GM21515 (cell line): ENCODE measurements at regions not wholly inside any gene's neighbourhood (a gene's known extent, or its start where the extent isn't known, plus 50 kb on each side); places are given as distances from the start of the nearest gene placed in this dataset.
A peak's percentile ranks its signal among the peaks of the same experiment; 100 is the strongest.
"Not testable (repeated sequence)": the region's sequence is repeated elsewhere in the genome, so short reads cannot be mapped to it uniquely, and the experiment has no call there.

ENCODE experiments used
- ATAC-seq: cut with Tn5 transposase; IDR thresholded peaks from one replicate; pipeline ENCODE4 v1.9.1; 2021; ENCODE audit not compliant: unreplicated experiment

- no peak for ATAC-seq
Measured at GRCh38 chr1:228846952-228847351, 111.7 kb downstream of the RHOU start.

- not testable (repeated sequence) for ATAC-seq
Measured at GRCh38 chr1:228847451-228847850, 112.2 kb downstream of the RHOU start.

- ATAC-seq = no peak
Measured at GRCh38 chr1:228848406-228848805, 113.1 kb downstream of the RHOU start.

GRCh38 chr1:228849011-228849541, 113.8 kb downstream of the RHOU start:
- peak; percentile 64 for ATAC-seq

- ATAC-seq = no peak
Measured at GRCh38 chr1:228850141-228851100, 115.1 kb downstream of the RHOU start.

GRCh38 chr1:228851193-228851592, 115.9 kb downstream of the RHOU start:
- no peak for ATAC-seq

GRCh38 chr1:228851618-228852017, 116.3 kb downstream of the RHOU start:
- ATAC-seq = no peak

GRCh38 chr1:228852024-228852423, 116.7 kb downstream of the RHOU start:
- no peak for ATAC-seq

GRCh38 chr1:228852511-228853088, 117.3 kb downstream of the RHOU start:
- ATAC-seq = no peak

- ATAC-seq = no peak
Measured at GRCh38 chr1:228853191-228853590, 117.9 kb downstream of the RHOU start.

- no peak for ATAC-seq
Measured at GRCh38 chr1:228853637-228854036, 118.4 kb downstream of the RHOU start.

GRCh38 chr1:228854907-228855306, 119.6 kb downstream of the RHOU start:
- ATAC-seq = no peak

- no peak for ATAC-seq
Measured at GRCh38 chr1:228857611-228858010, 122.3 kb downstream of the RHOU start.

- ATAC-seq = peak; percentile 50
Measured at GRCh38 chr1:228860911-228861831, 125.9 kb downstream of the RHOU start.

GRCh38 chr1:228861832-228862180, 126.5 kb downstream of the RHOU start:
- ATAC-seq = no peak

GRCh38 chr1:228862542-228863505, 127.5 kb downstream of the RHOU start:
- no peak for ATAC-seq

- no peak for ATAC-seq
Measured at GRCh38 chr1:228863776-228864175, 128.5 kb downstream of the RHOU start.

GRCh38 chr1:228865627-228866330, 130.5 kb downstream of the RHOU start:
- ATAC-seq = no peak

- no peak for ATAC-seq
Measured at GRCh38 chr1:228866468-228866867, 131.2 kb downstream of the RHOU start.
